A673 (cell line): ENCODE measurements at regions not wholly inside any gene's neighbourhood (a gene's known extent, or its start where the extent isn't known, plus 50 kb on each side); places are given as distances from the start of the nearest gene placed in this dataset.

Experiments used
- CTCF ChIP-seq: fragments of 300-800, 200-600 bp; sonication (generic); conservative IDR thresholded peaks from 2 replicates; pipeline ENCODE4 v1.5.1; 2017; ENCODE audit warnings: low read depth, mild to moderate bottlenecking, antibody characterized with exemption, low read length, moderate library complexity, mixed read lengths
- EZH2 ChIP-seq: fragments of 200-600 bp; sonication (generic); IDR thresholded peaks from 2 replicates; pipeline ENCODE4 v1.6.1; 2017; ENCODE audit warnings: borderline replicate concordance, low read depth, mild to moderate bottlenecking, mixed read lengths, antibody characterized with exemption, low read length; ENCODE audit not compliant: poor library complexity, severe bottlenecking

GRCh38 chr10:20635570-20635969, 261.5 kb downstream of the NEBL start:
- TF ChIP-seq CTCF: no peak
- no peak for TF ChIP-seq EZH2
